ENCODE measurements at regions not wholly inside any gene's neighbourhood (a gene's known extent, or its start where the extent isn't known, plus 50 kb on each side); places are given as distances from the start of the nearest gene placed in this dataset.

GRCh38 chr1:72547412-72547811 is 265.1 kb upstream of the NEGR1 start:
- Histone ChIP-seq H3K4me3 (ENCODE audit: low read length) (no peak overlapping the region), H4K20me1 (ENCODE audit: insufficient read depth, low read length) (no peaks in the 10 kb centered on the region), H3K9ac (ENCODE audit: low read length) (no peak overlapping the region), H3K36me3 (replicated peaks; ENCODE audit: insufficient read depth, low read length) (no peaks in the 10 kb centered on the region), H3K9me2 (replicated peaks; ENCODE audit: insufficient read depth, low read length) (no peaks in the 10 kb centered on the region), H3F3A (ENCODE audit: insufficient read depth, low read length) (no peaks in the 10 kb centered on the region), H3K4me2 (ENCODE audit: low read depth, low read length) (no peak overlapping the region), H2AFZ (ENCODE audit: low read length) (no peak overlapping the region), H3K27me3 (replicated peaks; ENCODE audit: insufficient read depth, low read length) (no peaks in the 10 kb centered on the region), H3K79me2 (ENCODE audit: low read length) (no peaks in the 10 kb centered on the region), H3K27ac (ENCODE audit: low read length) (no peak overlapping the region), H3K9me3 (replicated peaks; ENCODE audit: insufficient read depth, low read length) (no peaks in the 10 kb centered on the region), H3K4me1 (ENCODE audit: low read length) (no peaks in the 10 kb centered on the region)
- DNase-seq = no peak
- TF ChIP-seq EZH2 (optimal IDR thresholded peaks at IDR 0.05; ENCODE audit: low read depth, low read length) (no peak), EZH2phosphoT487 (IDR thresholded peaks at IDR 0.05; ENCODE audit: low read length) (no peak), CTCF (IDR thresholded peaks at IDR 0.05; ENCODE audit: low read length) (no peak)

DNA sequence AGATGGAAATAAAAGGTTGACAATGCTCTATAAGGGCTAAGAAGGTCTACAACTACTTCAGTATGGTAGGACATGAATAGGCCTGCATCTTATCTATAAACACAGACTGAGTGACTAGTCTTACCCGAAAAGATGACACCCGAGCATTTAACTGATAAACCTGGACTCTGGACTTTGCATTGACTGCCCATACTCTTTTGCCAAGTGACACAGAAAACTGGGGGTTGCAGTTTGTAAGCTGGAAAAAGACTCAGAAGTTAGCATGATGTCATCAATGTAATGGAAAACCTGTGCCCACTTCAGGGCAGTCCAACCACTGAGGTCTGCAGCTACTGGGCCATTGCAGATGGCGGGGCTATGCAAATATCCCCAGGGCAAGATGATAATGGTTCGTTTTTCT is 258.3 kb upstream of the NEGR1 start:
- DNase-seq = no peak
- H2AFZ ChIP-seq (ENCODE audit: low read length) = no peak overlapping the region
- TF ChIP-seq EZH2 (optimal IDR thresholded peaks at IDR 0.05; ENCODE audit: low read depth, low read length) (no peak), EZH2phosphoT487 (IDR thresholded peaks at IDR 0.05; ENCODE audit: low read length) (no peak), CTCF (IDR thresholded peaks at IDR 0.05; ENCODE audit: low read length) (no peak)
- no peak overlapping the region for H3K4me2 ChIP-seq (ENCODE audit: low read depth, low read length)
- no peaks in the 10 kb centered on the region for H3F3A ChIP-seq (ENCODE audit: insufficient read depth, low read length)
- no peaks in the 10 kb centered on the region for H3K9me2 ChIP-seq (replicated peaks; ENCODE audit: insufficient read depth, low read length)
- H3K36me3 ChIP-seq (replicated peaks; ENCODE audit: insufficient read depth, low read length) = no peaks in the 10 kb centered on the region
- no peaks in the 10 kb centered on the region for H4K20me1 ChIP-seq (ENCODE audit: insufficient read depth, low read length)
- no peak overlapping the region for H3K4me3 ChIP-seq (ENCODE audit: low read length)
- H3K9ac ChIP-seq (ENCODE audit: low read length) = no peak overlapping the region
- no peaks in the 10 kb centered on the region for H3K4me1 ChIP-seq (ENCODE audit: low read length)
- H3K79me2 ChIP-seq (ENCODE audit: low read length) = no peaks in the 10 kb centered on the region
- no peaks in the 10 kb centered on the region for H3K27me3 ChIP-seq (replicated peaks; ENCODE audit: insufficient read depth, low read length)
- no peaks in the 10 kb centered on the region for H3K9me3 ChIP-seq (replicated peaks; ENCODE audit: insufficient read depth, low read length)
- H3K27ac ChIP-seq (ENCODE audit: low read length) = no peak overlapping the region

DNA sequence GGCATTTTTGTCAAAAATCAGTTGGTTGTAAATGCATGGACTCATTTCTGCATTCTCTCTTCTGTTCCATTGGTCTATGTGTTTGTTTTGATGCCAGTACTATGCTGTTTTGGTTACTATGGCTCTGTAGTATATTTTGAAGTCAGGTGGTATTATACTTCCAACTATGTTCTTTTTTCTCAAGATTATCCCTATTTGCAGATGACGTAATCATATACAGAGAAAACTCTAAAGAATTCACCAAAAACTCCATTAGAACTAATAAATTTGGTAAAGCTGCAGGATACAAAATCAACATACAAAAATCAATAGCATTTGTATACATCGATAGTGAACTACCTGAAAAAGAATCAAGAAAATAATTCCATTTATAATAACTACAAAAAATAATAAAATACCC is 253.1 kb upstream of the NEGR1 start:
- H3K36me3 ChIP-seq (replicated peaks; ENCODE audit: insufficient read depth, low read length) = no peaks in the 10 kb centered on the region
- no peaks in the 10 kb centered on the region for H3K9me3 ChIP-seq (replicated peaks; ENCODE audit: insufficient read depth, low read length)
- no peaks in the 10 kb centered on the region for H4K20me1 ChIP-seq (ENCODE audit: insufficient read depth, low read length)
- no peak overlapping the region for H2AFZ ChIP-seq (ENCODE audit: low read length)
- no peaks in the 10 kb centered on the region for H3K9me2 ChIP-seq (replicated peaks; ENCODE audit: insufficient read depth, low read length)
- H3K9ac ChIP-seq (ENCODE audit: low read length) = no peak overlapping the region
- no peaks in the 10 kb centered on the region for H3F3A ChIP-seq (ENCODE audit: insufficient read depth, low read length)
- H3K4me1 ChIP-seq (ENCODE audit: low read length) = no peaks in the 10 kb centered on the region
- no peaks in the 10 kb centered on the region for H3K79me2 ChIP-seq (ENCODE audit: low read length)
- DNase-seq = no peak
- no peak overlapping the region for H3K4me2 ChIP-seq (ENCODE audit: low read depth, low read length)
- no peaks in the 10 kb centered on the region for H3K27me3 ChIP-seq (replicated peaks; ENCODE audit: insufficient read depth, low read length)
- H3K27ac ChIP-seq (ENCODE audit: low read length) = no peak overlapping the region
- no peak overlapping the region for H3K4me3 ChIP-seq (ENCODE audit: low read length)
- TF ChIP-seq EZH2phosphoT487 (IDR thresholded peaks at IDR 0.05; ENCODE audit: low read length) = no peak
- TF ChIP-seq EZH2 (optimal IDR thresholded peaks at IDR 0.05; ENCODE audit: low read depth, low read length) = no peak
- TF ChIP-seq CTCF (IDR thresholded peaks at IDR 0.05; ENCODE audit: low read length) = no peak
